GM18508 (cell line): ENCODE measurements at regions not wholly inside any gene's neighbourhood (a gene's known extent, or its start where the extent isn't known, plus 50 kb on each side); places are given as distances from the start of the nearest gene placed in this dataset.

Source experiments
- ATAC-seq: cut with Tn5 transposase; IDR thresholded peaks from one replicate; pipeline ENCODE4 v1.9.1; 2021; ENCODE audit warnings: moderate number of reproducible peaks; ENCODE audit not compliant: insufficient read depth, unreplicated experiment

GRCh38 chr10:4647109-4647785 is 178.8 kb upstream of the AKR1E2 start:
- no peak for ATAC-seq

DNA sequence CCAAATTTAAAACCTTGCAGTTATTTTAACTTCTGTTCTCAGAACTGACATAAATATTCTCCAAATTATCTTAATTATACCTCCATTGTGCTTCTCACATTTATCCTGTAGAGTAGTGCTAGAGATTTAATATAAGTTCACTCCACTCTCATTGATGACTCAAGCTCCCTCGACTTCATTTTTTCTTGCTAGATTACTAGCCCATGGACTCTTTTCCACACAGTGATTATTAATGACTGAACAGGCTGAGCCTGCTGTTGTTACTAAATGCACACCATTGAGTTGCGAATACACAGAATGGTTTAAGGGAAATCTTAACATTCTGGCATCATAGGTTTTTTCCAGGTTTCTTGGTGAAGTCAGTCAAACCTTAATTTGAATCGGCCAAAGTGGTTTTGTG is 179.5 kb upstream of the AKR1E2 start:
- ATAC-seq: no peak

GRCh38 chr10:4645836-4646235 is 180.2 kb upstream of the AKR1E2 start:
- ATAC-seq: no peak

DNA sequence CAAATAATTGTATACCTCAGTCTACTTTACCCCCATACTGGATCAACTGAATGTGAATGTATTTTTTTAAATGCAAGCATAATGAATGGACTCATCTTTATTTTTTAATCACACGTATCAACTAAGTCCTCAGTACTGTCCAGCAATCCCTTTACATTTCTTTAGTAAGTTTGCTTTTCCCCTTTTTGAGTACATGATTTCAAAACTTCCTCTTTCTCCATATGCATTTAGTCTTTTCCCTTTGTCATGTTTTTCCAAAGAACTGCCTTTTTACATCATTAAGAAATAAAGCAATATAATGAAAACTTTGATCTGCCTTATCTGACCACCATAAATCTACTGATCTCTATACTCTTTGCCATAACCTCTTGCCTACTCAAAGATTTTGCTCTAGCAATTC is 182.5 kb upstream of the AKR1E2 start:
- ATAC-seq: no peak

GRCh38 chr10:4639960-4640359 is 186.0 kb upstream of the AKR1E2 start:
- no peak for ATAC-seq

GRCh38 chr10:4638099-4638498 is 187.9 kb upstream of the AKR1E2 start:
- ATAC-seq: no peak

GRCh38 chr10:4637657-4638056 is 188.3 kb upstream of the AKR1E2 start:
- ATAC-seq: no peak

GRCh38 chr10:4635883-4636282 is 190.1 kb upstream of the AKR1E2 start:
- no peak for ATAC-seq

DNA sequence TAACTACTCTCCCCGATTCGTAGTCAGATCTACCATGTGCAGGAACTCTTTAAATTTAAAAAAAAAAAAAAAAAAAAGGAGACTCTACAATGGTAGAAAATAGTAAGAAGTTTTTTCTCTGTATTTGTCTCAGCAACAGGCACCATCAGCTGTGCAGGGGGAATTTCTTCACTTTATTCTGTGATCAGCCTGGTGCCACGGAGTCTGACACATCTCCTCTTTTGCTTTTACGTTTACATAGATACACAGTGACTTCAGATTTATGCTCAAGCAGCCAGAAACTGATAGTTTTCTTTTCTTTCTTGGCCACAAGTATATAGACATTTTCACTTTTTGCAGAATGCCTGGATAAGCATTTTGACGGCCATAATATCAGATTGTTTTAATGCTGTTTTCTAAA is 190.6 kb upstream of the AKR1E2 start:
- ATAC-seq: no peak

- no peak for ATAC-seq
Observed at GRCh38 chr10:4633776-4634175, 192.2 kb upstream of the AKR1E2 start.

- no peak for ATAC-seq
Observed at GRCh38 chr10:4633186-4633585, 192.8 kb upstream of the AKR1E2 start.

DNA sequence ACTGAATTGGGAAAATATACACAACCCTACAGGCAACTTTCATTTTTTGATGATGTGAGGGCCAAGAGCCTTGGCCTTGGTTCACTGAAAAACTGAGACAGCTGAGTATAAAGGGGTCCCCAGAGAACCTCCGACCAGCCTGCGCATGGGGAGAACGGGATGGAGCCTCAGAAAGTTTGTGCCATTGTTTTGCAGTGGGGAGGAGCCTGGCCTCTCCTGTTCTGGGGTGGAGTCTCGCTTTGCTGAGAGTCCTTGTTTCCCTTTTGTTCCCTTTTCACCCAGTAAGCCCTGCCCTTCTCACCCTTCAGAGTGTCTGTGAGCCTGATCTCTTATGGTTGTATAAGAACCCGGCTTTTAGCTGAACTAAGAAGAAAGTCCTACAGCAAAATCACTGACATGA is 193.2 kb upstream of the AKR1E2 start:
- ATAC-seq: no peak

- ATAC-seq: no peak
Observed at GRCh38 chr10:4626919-4627318, 199.1 kb upstream of the AKR1E2 start.

DNA sequence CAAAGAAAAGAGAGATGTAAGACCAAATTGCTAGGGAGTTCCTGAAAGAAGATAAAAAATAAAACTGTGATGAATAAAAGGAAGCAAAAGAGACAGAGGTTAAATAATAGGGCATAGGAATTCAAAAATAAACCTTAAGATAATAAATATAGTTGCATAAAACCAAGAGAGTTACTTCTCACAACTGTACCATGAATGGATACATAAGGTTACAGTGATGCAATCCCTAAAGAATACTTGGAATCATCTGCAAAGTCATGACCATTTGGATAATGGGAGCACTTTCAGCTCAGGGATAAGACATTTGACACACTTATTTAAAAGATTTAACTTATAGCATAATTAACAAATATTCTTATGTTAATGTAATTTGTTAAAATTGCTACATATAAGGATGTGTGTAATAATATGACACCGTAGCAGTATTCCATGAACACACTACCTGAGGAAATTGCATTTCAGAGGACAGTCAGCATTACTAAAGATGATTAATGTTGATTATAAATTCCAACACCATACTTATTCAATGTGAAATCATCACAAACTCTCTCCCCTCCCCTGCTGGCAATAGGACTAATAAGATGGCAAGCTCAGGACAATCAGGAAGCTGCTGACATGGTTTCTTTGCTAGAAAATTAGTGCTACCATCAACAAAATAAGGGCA is 202.1 kb upstream of the AKR1E2 start:
- no peak for ATAC-seq

- no peak for ATAC-seq
Observed at GRCh38 chr10:4623200-4623599, 202.8 kb upstream of the AKR1E2 start.

- ATAC-seq: no peak
Observed at GRCh38 chr10:4622384-4622783, 203.6 kb upstream of the AKR1E2 start.

- no peak for ATAC-seq
Observed at GRCh38 chr10:4617589-4617988, 208.4 kb upstream of the AKR1E2 start.

- no peak for ATAC-seq
Observed at GRCh38 chr10:4615042-4615441, 211.0 kb upstream of the AKR1E2 start.

GRCh38 chr10:4609251-4609650 is 216.8 kb upstream of the AKR1E2 start:
- ATAC-seq: no peak

DNA sequence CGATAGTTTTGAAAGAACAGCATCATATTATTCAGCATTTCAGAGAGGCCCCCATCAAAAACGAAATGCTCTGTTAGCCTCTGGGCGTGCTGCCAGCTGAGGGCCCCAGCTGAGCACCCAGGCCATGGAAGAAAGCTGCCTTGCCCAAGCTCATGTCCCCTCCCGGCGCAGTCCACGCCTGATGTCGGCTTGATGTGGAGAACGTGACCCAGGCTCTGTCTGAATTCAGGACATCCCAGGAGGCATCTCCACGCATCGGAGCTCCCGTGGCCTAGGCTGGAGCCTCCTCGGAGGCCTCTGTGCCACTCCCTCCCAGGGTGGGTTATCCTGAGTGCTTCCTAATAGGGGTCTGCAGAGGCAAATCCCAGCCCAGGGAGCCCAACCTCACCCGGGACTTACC is 218.3 kb upstream of the AKR1E2 start:
- no peak for ATAC-seq

DNA sequence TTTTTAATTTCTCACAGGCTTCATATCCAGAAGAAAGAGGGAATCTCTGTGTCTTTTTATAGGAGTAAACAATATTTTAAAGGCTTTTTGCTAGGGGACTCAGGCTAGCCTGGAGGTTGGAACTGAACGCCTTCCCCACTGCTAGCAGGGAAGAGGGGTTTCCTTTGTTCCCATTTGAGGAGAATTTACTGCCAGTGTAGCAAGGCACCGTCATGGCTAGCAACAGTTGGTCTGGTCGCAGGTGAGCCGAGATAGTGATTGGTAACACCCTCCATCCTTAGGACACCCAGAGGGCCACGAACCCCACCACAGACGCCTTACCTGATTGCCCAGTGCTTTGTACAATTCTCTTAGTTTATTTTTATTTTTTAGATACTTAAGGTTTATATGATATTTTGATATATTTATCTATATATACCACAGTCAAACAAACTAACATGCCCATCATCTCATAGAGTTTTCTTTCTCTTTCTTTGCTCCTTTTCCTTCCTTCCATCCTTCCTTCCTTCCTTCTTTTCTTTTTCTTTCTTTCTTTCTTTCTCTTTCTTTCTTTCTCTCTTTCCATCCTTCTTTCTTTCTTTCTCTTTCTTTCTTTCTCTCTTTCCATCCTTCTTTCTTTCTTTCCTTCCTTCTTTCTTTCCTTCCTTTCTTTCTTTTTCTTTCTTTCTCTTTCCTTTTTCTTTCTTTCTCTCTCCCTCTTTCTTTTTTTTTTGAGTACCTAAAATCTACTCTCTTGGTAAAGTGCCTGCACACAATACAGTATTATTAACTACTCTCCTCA is 219.0 kb upstream of the AKR1E2 start:
- ATAC-seq: no peak
